GM12878 (cell line): ENCODE measurements at regions not wholly inside any gene's neighbourhood (a gene's known extent, or its start where the extent isn't known, plus 50 kb on each side); places are given as distances from the start of the nearest gene placed in this dataset.

Source experiments
- ATAC-seq: fragments of 200-7000 bp; cut with Tn5 transposase; 3 replicates; pipeline ENCODE4 v1.9.1; 2020; ENCODE audit warnings: mild to moderate bottlenecking, moderate library complexity
- BruUV-seq: library from RNA; stranded (reverse); fragments of 400-500 nt; replicated peaks from 2 replicates; lab custom pipeline; 2021; lab: Mats Ljungman, UMichigan
- CTCF ChIA-PET: fragments of 300-600 bp; sonication (Branson Sonifier 250); formaldehyde crosslinking; extraction: SDS; loops from one replicate; lab custom pipeline; 2021; ENCODE audit warnings: inconsistent platforms; lab: Yijun Ruan, JAX
- POLR2A ChIA-PET: fragments of 350-600 bp; formaldehyde crosslinking; extraction: SDS; loops from one replicate; lab custom pipeline; 2021; ENCODE audit warnings: inconsistent platforms; lab: Charles Lee
- RAD21 ChIA-PET: fragments of 300-600 bp; sonication (Branson Sonifier 250); formaldehyde crosslinking; loops from one replicate; lab custom pipeline; 2023; ENCODE audit warnings: antibody characterized with exemption; ENCODE audit not compliant: unreplicated experiment; lab: Charles Lee
- SMC1A ChIA-PET: fragments of 300-600 bp; sonication (Branson Sonifier 250); formaldehyde crosslinking; loops from one replicate; lab custom pipeline; 2023; ENCODE audit not compliant: unreplicated experiment, uncharacterized antibody; lab: Charles Lee
- DNase-seq: peaks from one replicate; pipeline ENCODE4 v3.0.0-alpha.2; 2011; ENCODE audit warnings: low read depth, low spot score
- FAIRE-seq: peaks from 3 replicates; lab custom pipeline; 2011; peaks lifted over from hg19 to GRCh38; lab: Jason Lieb, UNC
- H2AFZ ChIP-seq: 2 replicates; pipeline ENCODE4 v1.6.0; 2011; ENCODE audit warnings: low read depth, low read length, control low read depth; ENCODE audit not compliant: control insufficient read depth
- H3K27ac ChIP-seq: 2 replicates; pipeline ENCODE4 v1.5.1; 2011; ENCODE audit warnings: control low read depth; ENCODE audit not compliant: control insufficient read depth, insufficient read depth
- H3K27me3 ChIP-seq, 2 experiments: replicated peaks in 1 of 2; 2 replicates each; pipeline versions ENCODE4 v1.6.0 to v1.6.1; 2011; ENCODE audit warnings: low read length in 1 of 2; ENCODE audit not compliant: control insufficient read depth in 2 of 2, insufficient read depth in 2 of 2
- H3K36me3 ChIP-seq, 2 experiments: 2 replicates each; pipeline ENCODE4 v1.5.1; 2011; ENCODE audit warnings: low read length in 1 of 2; ENCODE audit not compliant: control insufficient read depth in 2 of 2, insufficient read depth in 2 of 2
- H3K4me1 ChIP-seq: 2 replicates; pipeline ENCODE4 v1.6.1; 2011; ENCODE audit warnings: mild to moderate bottlenecking, low read length, moderate library complexity, mixed read lengths; ENCODE audit not compliant: control insufficient read depth, insufficient read depth
- H3K4me2 ChIP-seq: 2 replicates; pipeline ENCODE4 v1.6.0; 2011; ENCODE audit warnings: control low read depth; ENCODE audit not compliant: control insufficient read depth, insufficient read depth
- H3K4me3 ChIP-seq: fragments of 200-600 bp; sonication (generic); 2 replicates; pipeline ENCODE4 v1.5.1; 2016
- H3K79me2 ChIP-seq: 2 replicates; pipeline ENCODE4 v1.6.0; 2011; ENCODE audit warnings: low read length; ENCODE audit not compliant: control insufficient read depth, insufficient read depth
- H3K9ac ChIP-seq: 2 replicates; pipeline ENCODE4 v1.8.0; 2011; ENCODE audit warnings: low read length, control low read depth, mixed read lengths; ENCODE audit not compliant: control insufficient read depth, insufficient read depth
- H3K9me3 ChIP-seq: replicated peaks from 3 replicates; pipeline ENCODE4 v1.5.1; 2011; ENCODE audit warnings: mild to moderate bottlenecking, low read length; ENCODE audit not compliant: control insufficient read depth, insufficient read depth
- H4K20me1 ChIP-seq: 2 replicates; pipeline ENCODE4 v1.6.0; 2011; ENCODE audit not compliant: control insufficient read depth, insufficient read depth
- CHD1 ChIP-seq: IDR thresholded peaks from 2 replicates; pipeline ENCODE4 v1.6.1; 2012; ENCODE audit warnings: low read depth, low read length, improper control_type of control experiment
- HDAC2 ChIP-seq: fragments of 200-600 bp; sonication (generic); IDR thresholded peaks from 2 replicates; pipeline ENCODE4 v1.6.1; 2017
- JUND ChIP-seq: IDR thresholded peaks from 2 replicates; pipeline ENCODE4 v1.6.1; 2012; ENCODE audit warnings: low read depth, mild to moderate bottlenecking, low read length, improper control_type of control experiment, moderate library complexity
- MTA2 ChIP-seq: fragments of 450-650 bp; IDR thresholded peaks from 2 replicates; pipeline ENCODE4 v1.6.1; 2016; ENCODE audit warnings: low read depth, mild to moderate bottlenecking, moderate library complexity
- NFXL1 ChIP-seq: fragments of 450-650 bp; IDR thresholded peaks from 2 replicates; pipeline ENCODE4 v1.6.1; 2017; ENCODE audit warnings: antibody characterized with exemption, mild to moderate bottlenecking, borderline replicate concordance
- PKNOX1 ChIP-seq: fragments of 450-650 bp; IDR thresholded peaks from 2 replicates; pipeline ENCODE4 v1.6.1; 2016; ENCODE audit warnings: mild to moderate bottlenecking
- POLR2AphosphoS5 ChIP-seq: IDR thresholded peaks from 2 replicates; pipeline ENCODE4 v1.6.1; 2011; ENCODE audit warnings: mild to moderate bottlenecking, low read length, inconsistent platforms
- RB1 ChIP-seq: fragments of 450-650 bp; formaldehyde crosslinking; IDR thresholded peaks from 2 replicates; pipeline ENCODE4 v1.6.1; 2017; ENCODE audit warnings: mild to moderate bottlenecking, borderline replicate concordance
- SMARCA5 ChIP-seq: fragments of 450-650 bp; IDR thresholded peaks from 2 replicates; pipeline ENCODE4 v1.6.1; 2017; ENCODE audit warnings: mild to moderate bottlenecking
- STAT3 ChIP-seq: IDR thresholded peaks from 2 replicates; pipeline ENCODE4 v1.6.1; 2011; ENCODE audit warnings: low read depth, low read length, improper control_type of control experiment
- WRNIP1 ChIP-seq: IDR thresholded peaks from 2 replicates; pipeline ENCODE4 v1.6.1; 2011; ENCODE audit warnings: low read depth, low read length, improper control_type of control experiment, borderline replicate concordance
- ZBTB40 ChIP-seq: fragments of 450-650 bp; IDR thresholded peaks from 2 replicates; pipeline ENCODE4 v1.6.1; 2016; ENCODE audit warnings: mild to moderate bottlenecking, moderate library complexity, borderline replicate concordance
- ZNF207 ChIP-seq: fragments of 450-650 bp; IDR thresholded peaks from 2 replicates; pipeline ENCODE4 v1.6.1; 2014; ENCODE audit warnings: antibody characterized with exemption, mild to moderate bottlenecking, borderline replicate concordance
- WGBS: methylation state at CpG from one replicate; pipeline ENCODE4 v1.1.6; 2016; ENCODE audit warnings: low lambda C conversion rate; ENCODE audit not compliant: insufficient replicate concordance, insufficient coverage; ENCODE audit errors: missing lambda C conversion rate; 5-methylcytosine and 5-hydroxymethylcytosine counted together
- in situ Hi-C: fragments of 300-500 bp; cut with MboI; formaldehyde crosslinking; loops from 9 replicates; pipeline ENCODE4 v1.14.3; 2018; ENCODE audit warnings: mixed read lengths
- intact Hi-C: fragments of 100-400 bp; cut with micrococcal nuclease; formaldehyde crosslinking; loops from one replicate; pipeline ENCODE4 v1.14.2; 2022; ENCODE audit not compliant: unreplicated experiment
- TF ChIP-seq, protein P1 (sequence below): fragments of 450-650 bp; IDR thresholded peaks from 2 replicates; pipeline ENCODE4 v1.6.1; 2018; ENCODE audit warnings: mild to moderate bottlenecking, low read depth, moderate library complexity; ENCODE audit not compliant: partially characterized antibody
- TF ChIP-seq, protein P2 (sequence below): fragments of 450-650 bp; IDR thresholded peaks from 2 replicates; pipeline ENCODE4 v1.6.1; 2017; ENCODE audit warnings: borderline replicate concordance

DNA sequence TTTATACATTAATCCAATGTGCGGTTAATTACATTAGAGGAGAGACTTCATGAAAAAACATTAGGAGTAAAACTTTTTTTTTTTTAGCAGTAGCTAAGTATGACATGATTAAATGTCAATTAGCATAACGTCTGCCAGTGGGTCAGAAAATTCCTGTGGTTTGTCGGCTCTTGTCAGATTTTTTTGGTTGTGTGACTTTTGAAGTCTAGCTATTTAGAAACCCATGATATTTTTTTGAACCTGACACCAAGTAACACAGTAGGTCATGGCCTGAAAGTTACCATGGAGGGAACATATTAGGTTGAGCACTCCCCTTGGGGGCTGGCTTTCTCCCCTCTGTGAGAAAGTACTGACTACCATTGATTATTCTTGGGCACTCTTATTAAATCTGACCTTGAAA, 84.8 kb upstream of the ALDH1A1 start:
- BruUV-seq, result no TSS peak
- Histone ChIP-seq H2AFZ (no peak overlapping the region), H3K9ac (no peak overlapping the region), H3K9me3 (no peaks in the 10 kb centered on the region), H4K20me1 (no peaks in the 10 kb centered on the region), H3K27ac (no peak overlapping the region), H3K4me1 (no peaks in the 10 kb centered on the region), H3K4me3 (no peak overlapping the region), H3K27me3 (no peaks in the 10 kb centered on the region), H3K4me2 (no peak overlapping the region), H3K36me3 (no peaks in the 10 kb centered on the region), H3K79me2 (no peaks in the 10 kb centered on the region)
- FAIRE-seq, result no peak
- in situ Hi-C loops (no loop called here), intact Hi-C loops (loop anchor here (10.0 kb wide), 1 partner anchor 147 kb away; no protein-coding TSS in a partner anchor)
- CTCF ChIA-PET, result interaction anchor here (1.5 to 3.0 kb wide), 2 partner anchors 15 to 166 kb away, joined by 3 to 12 read pairs; no protein-coding TSS in a partner anchor
- POLR2A ChIA-PET, result no interaction called here
- 69% methylated on average over 3 of the region's 3 CpGs for WGBS
- SMC1A ChIA-PET, result interaction anchor here (0.6 to 2.0 kb wide), 2 partner anchors 23 to 173 kb away, joined by 3 to 4 read pairs; no protein-coding TSS in a partner anchor
- ATAC-seq, result no peak
- RAD21 ChIA-PET, result no interaction called here
- no peak for DNase-seq
- TF ChIP-seq MTA2 (no peak), NFXL1 (no peak), CHD1 (no peak), POLR2AphosphoS5 (no peak), HDAC2 (no peak), ZBTB40 (no peak), RB1 (no peak), PKNOX1 (no peak), STAT3 (no peak), WRNIP1 (no peak), JUND (no peak), ZNF207 (no peak), SMARCA5 (no peak)
- TF ChIP-seq, protein P1, sequence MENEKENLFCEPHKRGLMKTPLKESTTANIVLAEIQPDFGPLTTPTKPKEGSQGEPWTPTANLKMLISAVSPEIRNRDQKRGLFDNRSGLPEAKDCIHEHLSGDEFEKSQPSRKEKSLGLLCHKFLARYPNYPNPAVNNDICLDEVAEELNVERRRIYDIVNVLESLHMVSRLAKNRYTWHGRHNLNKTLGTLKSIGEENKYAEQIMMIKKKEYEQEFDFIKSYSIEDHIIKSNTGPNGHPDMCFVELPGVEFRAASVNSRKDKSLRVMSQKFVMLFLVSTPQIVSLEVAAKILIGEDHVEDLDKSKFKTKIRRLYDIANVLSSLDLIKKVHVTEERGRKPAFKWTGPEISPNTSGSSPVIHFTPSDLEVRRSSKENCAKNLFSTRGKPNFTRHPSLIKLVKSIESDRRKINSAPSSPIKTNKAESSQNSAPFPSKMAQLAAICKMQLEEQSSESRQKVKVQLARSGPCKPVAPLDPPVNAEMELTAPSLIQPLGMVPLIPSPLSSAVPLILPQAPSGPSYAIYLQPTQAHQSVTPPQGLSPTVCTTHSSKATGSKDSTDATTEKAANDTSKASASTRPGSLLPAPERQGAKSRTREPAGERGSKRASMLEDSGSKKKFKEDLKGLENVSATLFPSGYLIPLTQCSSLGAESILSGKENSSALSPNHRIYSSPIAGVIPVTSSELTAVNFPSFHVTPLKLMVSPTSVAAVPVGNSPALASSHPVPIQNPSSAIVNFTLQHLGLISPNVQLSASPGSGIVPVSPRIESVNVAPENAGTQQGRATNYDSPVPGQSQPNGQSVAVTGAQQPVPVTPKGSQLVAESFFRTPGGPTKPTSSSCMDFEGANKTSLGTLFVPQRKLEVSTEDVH, result no peak
- TF ChIP-seq, protein P2, sequence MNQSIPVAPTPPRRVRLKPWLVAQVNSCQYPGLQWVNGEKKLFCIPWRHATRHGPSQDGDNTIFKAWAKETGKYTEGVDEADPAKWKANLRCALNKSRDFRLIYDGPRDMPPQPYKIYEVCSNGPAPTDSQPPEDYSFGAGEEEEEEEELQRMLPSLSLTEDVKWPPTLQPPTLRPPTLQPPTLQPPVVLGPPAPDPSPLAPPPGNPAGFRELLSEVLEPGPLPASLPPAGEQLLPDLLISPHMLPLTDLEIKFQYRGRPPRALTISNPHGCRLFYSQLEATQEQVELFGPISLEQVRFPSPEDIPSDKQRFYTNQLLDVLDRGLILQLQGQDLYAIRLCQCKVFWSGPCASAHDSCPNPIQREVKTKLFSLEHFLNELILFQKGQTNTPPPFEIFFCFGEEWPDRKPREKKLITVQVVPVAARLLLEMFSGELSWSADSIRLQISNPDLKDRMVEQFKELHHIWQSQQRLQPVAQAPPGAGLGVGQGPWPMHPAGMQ, result no peak
